OCI-LY1 (cell line): ENCODE measurements at regions not wholly inside any gene's neighbourhood (a gene's known extent, or its start where the extent isn't known, plus 50 kb on each side); places are given as distances from the start of the nearest gene placed in this dataset.

ENCODE experiments used
- H2AFZ ChIP-seq: fragments of 200-600 bp; sonication (generic), shearing (Covaris generic); 2 replicates; pipeline ENCODE4 v1.6.0; 2014; ENCODE audit warnings: antibody characterized with exemption, mild to moderate bottlenecking, low read length
- H3F3A ChIP-seq: fragments of 200-600 bp; sonication (generic), shearing (Covaris generic); 2 replicates; pipeline ENCODE4 v1.6.0; 2014; ENCODE audit warnings: mild to moderate bottlenecking, antibody characterized with exemption, low read length, moderate library complexity; ENCODE audit not compliant: insufficient read depth
- H3K27ac ChIP-seq: fragments of 200-600 bp; sonication (generic); 2 replicates; pipeline ENCODE4 v1.5.1; 2014; ENCODE audit warnings: low read length, mixed run types, mild to moderate bottlenecking, low read depth; ENCODE audit not compliant: poor library complexity, severe bottlenecking
- H3K27me3 ChIP-seq: fragments of 200-600 bp; sonication (generic); 2 replicates; pipeline ENCODE4 v1.6.0; 2014; ENCODE audit warnings: antibody characterized with exemption, mild to moderate bottlenecking, low read length, moderate library complexity; ENCODE audit not compliant: insufficient read depth
- H3K36me3 ChIP-seq: fragments of 200-600 bp; sonication (generic); 2 replicates; pipeline ENCODE4 v1.6.1; 2014; ENCODE audit warnings: mild to moderate bottlenecking, antibody characterized with exemption, low read length, moderate library complexity, mixed read lengths; ENCODE audit not compliant: insufficient read depth
- H3K4me1 ChIP-seq: fragments of 200-600 bp; sonication (generic); 2 replicates; pipeline ENCODE4 v1.5.1; 2014; ENCODE audit warnings: mild to moderate bottlenecking, low read length, moderate library complexity; ENCODE audit not compliant: insufficient read depth, severe bottlenecking
- H3K4me2 ChIP-seq: fragments of 200-600 bp; sonication (generic), shearing (Covaris generic); 2 replicates; pipeline ENCODE4 v1.6.1; 2014; ENCODE audit warnings: low read length
- H3K4me3 ChIP-seq: fragments of 200-600 bp; sonication (generic); 2 replicates; pipeline ENCODE4 v1.5.1; 2014; ENCODE audit warnings: low read length, low read depth, mild to moderate bottlenecking, mixed read lengths; ENCODE audit not compliant: poor library complexity, severe bottlenecking
- H3K79me2 ChIP-seq: fragments of 200-600 bp; shearing (Covaris generic); 2 replicates; pipeline ENCODE4 v1.6.1; 2016; ENCODE audit warnings: mixed run types, low read length, mixed read lengths; ENCODE audit not compliant: insufficient read depth
- H3K9ac ChIP-seq: fragments of 200-600 bp; sonication (generic), shearing (Covaris generic); 2 replicates; pipeline ENCODE4 v1.6.1; 2014; ENCODE audit warnings: mild to moderate bottlenecking, low read length, mixed read lengths
- H3K9me2 ChIP-seq: fragments of 200-600 bp; sonication (generic), shearing (Covaris generic); 2 replicates; pipeline ENCODE4 v1.6.1; 2014; ENCODE audit warnings: low read depth, mild to moderate bottlenecking, low read length, mixed read lengths
- H3K9me3 ChIP-seq: fragments of 200-600 bp; shearing (Covaris generic); 2 replicates; pipeline ENCODE4 v1.6.1; 2014; ENCODE audit warnings: low read length, mixed read lengths
- H4K20me1 ChIP-seq: fragments of 200-600 bp; sonication (generic), shearing (Covaris generic); 2 replicates; pipeline ENCODE4 v1.6.0; 2016; ENCODE audit warnings: mild to moderate bottlenecking, low read length; ENCODE audit not compliant: insufficient read depth
- CTCF ChIP-seq: fragments of 200-600 bp; sonication (generic), shearing (Covaris generic); IDR thresholded peaks from 2 replicates; pipeline ENCODE4 v1.5.1; 2017; ENCODE audit warnings: mild to moderate bottlenecking, antibody characterized with exemption, low read length, moderate library complexity, mixed read lengths
- EZH2 ChIP-seq: fragments of 200-600 bp; sonication (generic), shearing (Covaris generic); IDR thresholded peaks from 2 replicates; pipeline ENCODE4 v1.8.0; 2017; ENCODE audit warnings: borderline replicate concordance, mixed run types, mild to moderate bottlenecking, antibody characterized with exemption, low read length, moderate library complexity, mixed read lengths

GRCh38 chr12:119938049-119938667 is 50.9 kb upstream of the BICDL1 start:
- H3K9me3 ChIP-seq = no peaks in the 10 kb centered on the region
- H3K9ac ChIP-seq = no peak overlapping the region
- H3F3A ChIP-seq = no peaks in the 10 kb centered on the region
- no peaks in the 10 kb centered on the region for H3K36me3 ChIP-seq
- no peak overlapping the region for H3K27ac ChIP-seq
- H3K27me3 ChIP-seq = peaks cover 1% of the 10 kb centered on the region; the same call in 1 of the 2 replicates
- H3K4me3 ChIP-seq = no peak overlapping the region
- H4K20me1 ChIP-seq = no peaks in the 10 kb centered on the region
- no peaks in the 10 kb centered on the region for H3K79me2 ChIP-seq
- H2AFZ ChIP-seq = no peak overlapping the region
- no peaks in the 10 kb centered on the region for H3K4me1 ChIP-seq
- TF ChIP-seq EZH2 (no peak), CTCF (peak; percentile 76)
- no peak overlapping the region for H3K4me2 ChIP-seq
- no peaks in the 10 kb centered on the region for H3K9me2 ChIP-seq
